GM19372 (cell line): ENCODE measurements at regions not wholly inside any gene's neighbourhood (a gene's known extent, or its start where the extent isn't known, plus 50 kb on each side); places are given as distances from the start of the nearest gene placed in this dataset.

Experiments used
- ATAC-seq: cut with Tn5 transposase; IDR thresholded peaks from one replicate; pipeline ENCODE4 v1.9.1; 2021; ENCODE audit warnings: mild to moderate bottlenecking, low read depth, moderate library complexity; ENCODE audit not compliant: unreplicated experiment

DNA sequence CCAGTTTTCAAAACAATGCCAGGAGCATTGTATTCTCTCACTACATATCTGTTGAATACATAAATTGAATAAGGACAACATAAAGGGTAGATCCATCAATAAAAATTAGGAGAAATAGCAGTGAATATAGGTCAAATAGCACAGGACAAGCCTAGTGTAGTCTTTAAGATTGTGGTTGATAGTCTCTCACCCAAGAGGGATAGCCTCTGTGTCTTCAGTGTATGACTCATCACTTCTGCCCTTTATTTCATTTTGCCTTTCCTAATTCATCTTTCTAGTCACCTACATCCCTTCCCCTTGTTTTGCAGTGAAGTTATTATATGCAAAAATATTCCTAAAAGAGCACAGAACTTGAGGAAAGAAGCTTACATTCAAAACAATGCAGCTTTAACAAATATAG lies 335.0 kb upstream of the TUSC1 start:
- ATAC-seq, result no peak

DNA sequence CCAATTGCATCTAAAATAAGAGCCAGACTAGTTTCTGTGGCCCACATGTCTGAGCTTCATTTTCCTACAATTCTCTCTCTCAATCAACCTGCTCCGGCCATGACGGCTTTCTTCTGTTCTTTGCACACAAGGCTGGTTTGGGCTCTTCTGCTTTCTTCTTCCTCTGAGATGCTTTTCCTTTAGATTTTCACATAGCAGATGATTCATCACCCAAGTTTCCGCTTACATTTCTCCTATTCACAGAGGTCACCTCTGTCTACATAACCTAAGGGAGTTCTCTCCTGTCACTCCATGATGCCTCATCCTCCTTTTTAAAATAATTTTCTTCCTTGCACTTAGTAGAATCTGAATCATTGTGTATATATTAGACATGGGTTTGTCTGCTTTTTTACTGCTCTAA lies 334.6 kb upstream of the TUSC1 start:
- ATAC-seq, result no peak

DNA sequence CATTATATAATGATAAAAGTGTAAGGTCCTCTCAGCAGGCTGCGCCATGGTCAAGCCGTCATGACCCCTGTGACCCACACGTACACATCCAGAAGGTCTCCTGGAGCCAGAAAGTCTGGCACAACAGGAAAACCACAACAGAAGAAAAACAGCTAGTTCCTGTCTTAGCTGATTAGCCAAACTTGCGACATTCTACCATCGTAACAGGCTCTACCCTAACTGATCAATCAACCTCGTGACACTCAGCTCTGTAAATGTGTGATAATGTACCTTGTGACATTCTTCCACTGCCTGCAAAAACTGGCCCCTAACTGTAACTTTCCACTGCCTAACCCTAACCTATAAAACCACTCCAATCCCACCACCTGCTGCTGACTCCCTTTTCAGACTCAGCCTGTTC lies 316.4 kb upstream of the TUSC1 start:
- ATAC-seq, result no peak

DNA sequence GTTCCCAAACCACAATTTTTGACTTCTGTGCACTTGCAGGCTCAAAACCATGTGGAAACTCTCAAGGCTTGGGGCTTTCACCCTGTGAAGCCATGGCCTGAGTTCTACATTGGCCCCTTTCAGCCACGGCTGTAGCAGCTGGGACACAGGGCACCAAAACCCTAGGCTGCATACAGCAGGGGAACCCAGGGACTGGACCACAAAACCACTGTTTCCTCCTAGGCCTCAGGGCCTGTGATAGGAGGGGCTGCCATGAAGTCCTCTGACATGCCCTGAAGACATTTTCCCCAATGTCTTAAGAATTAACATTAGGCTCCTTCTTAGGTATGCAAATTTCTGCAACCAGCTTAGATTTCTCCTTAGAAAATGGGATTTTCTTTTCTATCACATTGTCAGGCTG lies 312.1 kb upstream of the TUSC1 start:
- no peak for ATAC-seq

DNA sequence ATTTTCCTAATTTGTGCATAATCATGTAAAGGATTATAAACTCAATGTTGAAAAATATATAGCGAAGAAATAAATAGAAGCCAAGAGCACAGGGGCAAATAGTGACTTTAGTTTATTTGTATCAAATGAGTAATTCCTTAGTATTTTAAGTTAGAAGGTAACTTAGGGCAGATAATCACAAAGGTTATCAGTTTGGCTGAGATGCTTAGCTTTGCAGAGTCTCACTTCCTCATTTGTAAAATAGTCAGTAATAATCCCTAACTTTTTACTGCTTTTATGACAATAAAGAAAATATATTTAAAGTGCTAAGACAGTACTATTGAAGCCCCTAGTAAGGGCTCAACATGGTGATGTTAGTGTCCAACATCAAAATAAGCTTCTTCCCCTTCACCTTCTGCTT lies 297.4 kb upstream of the TUSC1 start:
- ATAC-seq, result no peak

DNA sequence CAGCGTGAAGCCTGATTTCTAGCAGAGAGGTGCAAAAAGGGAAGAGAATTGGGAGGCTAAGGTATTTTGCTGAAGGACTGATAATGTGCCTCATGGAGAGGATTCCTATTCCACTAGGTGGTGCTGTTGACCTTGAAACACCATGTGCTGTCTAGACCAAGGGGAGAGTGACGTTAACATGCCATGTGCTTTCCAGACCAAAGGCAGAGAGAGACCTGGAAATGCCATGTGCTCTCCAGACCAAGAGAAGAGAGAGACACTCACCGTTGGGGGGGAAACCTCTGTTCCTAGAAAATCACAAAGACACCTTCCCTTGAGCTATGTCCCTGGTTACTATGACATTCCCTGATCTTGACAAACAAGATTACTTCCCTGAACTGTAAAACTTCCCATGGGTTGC lies 286.0 kb upstream of the TUSC1 start:
- no peak for ATAC-seq

DNA sequence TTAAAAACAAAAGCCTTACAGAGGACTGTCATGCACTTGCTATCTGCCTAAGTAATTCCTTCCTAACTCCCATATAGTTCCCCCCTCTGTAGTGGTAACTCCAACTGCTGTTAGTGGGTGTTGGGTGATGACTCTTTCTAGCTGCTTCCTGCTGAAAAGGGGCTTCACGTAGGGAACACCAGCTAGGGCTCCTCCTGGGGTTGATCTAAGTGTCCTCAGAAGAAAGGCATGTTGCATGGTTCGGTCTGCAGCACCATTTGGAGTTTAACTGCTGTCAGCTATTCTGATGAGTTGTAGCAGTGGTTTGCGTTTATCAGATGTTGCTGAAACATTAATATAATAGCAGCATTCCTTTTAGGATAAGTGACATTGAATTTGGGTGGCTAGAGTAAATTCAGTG lies 281.9 kb upstream of the TUSC1 start:
- ATAC-seq, result no peak

DNA sequence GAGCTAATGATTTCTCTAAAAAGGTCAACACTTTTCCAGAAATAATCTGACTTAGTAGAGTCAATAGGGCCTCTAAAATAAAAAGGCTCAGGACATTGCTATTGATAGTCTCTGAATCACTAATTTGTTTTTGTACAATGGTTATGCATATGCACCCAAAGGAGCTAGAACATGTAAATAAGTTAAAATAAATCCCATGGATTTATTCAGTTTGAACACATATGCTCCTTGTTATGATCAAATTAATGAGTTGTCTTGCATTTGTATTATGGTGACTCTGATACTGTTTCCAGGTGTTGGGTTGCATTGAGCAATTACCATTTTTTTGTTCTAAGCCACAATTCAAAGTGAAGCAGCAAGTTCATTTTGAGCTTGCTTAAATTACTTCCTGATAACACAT lies 276.0 kb upstream of the TUSC1 start:
- ATAC-seq, result no peak

DNA sequence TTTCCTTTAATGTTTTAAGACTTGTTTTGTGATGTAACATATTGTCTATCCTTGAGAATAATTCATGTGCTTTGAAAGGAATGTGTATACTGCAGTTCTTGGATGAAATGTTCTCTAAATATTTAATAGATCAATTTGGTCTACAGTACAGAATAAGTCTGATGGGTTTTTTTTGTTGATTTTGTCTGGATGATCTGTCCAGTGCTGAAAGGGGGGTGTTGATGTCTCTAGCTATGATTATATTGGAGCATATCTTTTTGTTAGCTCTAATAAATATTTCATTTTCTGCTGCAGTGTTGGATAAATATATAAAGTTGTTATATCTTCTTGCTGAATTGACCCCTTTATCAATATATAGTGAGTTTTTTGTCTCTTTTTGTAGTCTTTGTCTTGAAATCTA lies 269.9 kb upstream of the TUSC1 start:
- ATAC-seq, result no peak

DNA sequence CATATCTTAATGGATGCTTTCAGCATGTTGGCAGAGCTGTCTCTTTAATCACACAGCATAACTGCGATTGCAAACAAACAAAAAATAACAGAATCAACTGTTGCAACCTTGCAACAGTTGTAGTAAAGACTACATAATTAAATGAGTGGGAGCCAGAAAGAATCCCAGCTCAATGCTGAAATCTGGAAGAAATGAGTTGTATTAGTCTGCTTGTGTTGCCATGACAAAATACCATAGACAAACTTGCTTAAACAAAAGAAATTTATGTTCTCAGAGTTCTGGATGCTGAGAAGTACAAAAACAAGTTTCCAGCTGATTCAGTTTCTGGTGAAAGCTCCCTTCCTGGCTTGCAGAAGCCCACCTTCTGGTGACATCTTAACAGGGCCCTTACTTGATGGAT lies 260.9 kb upstream of the TUSC1 start:
- no peak for ATAC-seq

DNA sequence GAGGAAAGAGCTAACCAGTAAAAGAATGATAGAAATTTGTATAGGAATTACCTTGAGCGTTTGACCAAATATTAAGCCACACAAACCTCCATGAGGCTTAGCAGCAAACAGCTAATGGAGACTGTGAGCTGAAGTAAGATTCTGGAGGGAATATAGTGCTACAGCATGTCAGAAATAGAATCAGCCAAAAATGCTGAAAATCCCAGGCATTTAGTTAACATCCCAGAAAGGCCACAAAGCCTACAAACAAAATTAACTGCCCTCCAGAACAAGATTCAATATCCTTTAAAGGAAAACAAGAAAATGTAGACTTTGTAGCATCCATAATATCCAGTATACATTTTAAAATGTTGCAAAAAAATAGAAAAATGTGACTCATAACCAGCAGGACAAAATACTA lies 257.8 kb upstream of the TUSC1 start:
- ATAC-seq, result no peak

DNA sequence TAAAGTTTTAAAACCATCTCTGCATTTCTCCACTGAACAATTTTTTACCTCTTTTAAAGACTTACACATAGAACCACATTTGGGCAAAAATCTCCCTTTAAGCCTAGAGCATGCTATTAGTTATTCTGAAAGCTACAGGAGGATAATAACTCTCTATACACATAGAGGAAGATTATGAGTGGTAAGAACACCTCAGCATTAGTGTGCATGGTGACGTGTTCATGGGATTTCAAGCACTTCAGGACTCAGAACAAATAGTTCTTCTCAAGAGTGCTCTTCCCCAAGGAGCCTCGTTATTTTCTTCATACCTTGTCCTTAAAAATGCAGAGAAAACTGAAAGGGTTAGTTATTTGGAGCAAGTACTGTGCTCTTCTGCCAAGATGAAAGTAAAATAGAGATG lies 256.9 kb upstream of the TUSC1 start:
- no peak for ATAC-seq

DNA sequence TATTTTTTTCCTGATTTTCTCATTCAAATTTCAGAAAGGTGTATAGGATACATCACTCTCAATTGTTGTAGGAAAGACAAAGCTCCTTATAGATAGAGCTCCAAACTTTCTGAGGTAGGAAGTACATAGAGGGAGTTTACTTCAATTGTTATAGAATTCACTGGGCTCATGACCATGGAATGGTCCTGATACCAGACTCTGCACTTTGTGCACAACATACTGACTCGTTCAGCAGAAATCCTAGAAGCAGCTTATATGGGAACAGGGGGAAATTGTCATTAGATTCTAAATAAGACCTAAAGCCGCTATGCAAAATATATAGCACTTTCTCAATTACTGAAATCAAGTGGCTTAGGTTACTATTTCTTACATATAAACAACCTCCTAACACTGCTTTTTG lies 240.5 kb upstream of the TUSC1 start:
- no peak for ATAC-seq

DNA sequence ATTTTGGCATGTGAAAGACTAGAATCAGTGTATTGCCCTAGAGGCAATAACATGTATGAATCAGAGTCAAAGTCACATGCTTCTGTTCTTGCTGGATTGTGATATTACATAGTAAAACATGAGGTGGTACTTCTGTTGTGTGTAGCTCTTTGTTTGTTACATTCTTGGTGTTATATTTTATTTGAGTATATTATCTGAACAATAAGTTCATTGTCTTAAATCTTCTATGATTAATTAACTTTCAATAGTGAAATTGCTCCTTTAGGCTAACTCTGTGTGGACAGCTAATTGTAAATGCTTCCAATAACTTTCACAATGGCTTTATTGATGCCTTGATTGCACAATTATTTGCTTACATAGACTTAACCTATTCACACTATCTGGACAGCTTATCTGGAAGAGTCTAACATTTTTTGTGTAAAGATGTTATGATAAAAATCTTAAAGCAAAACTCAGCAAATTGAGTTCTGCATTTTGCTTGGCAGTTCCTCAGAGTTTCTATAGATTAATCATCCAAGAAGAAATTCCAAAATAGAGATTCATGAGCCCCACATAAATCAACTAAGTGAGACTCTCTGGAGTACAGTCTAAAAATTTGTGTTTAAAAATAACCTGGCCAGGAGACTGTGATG lies 239.6 kb upstream of the TUSC1 start:
- no peak for ATAC-seq

DNA sequence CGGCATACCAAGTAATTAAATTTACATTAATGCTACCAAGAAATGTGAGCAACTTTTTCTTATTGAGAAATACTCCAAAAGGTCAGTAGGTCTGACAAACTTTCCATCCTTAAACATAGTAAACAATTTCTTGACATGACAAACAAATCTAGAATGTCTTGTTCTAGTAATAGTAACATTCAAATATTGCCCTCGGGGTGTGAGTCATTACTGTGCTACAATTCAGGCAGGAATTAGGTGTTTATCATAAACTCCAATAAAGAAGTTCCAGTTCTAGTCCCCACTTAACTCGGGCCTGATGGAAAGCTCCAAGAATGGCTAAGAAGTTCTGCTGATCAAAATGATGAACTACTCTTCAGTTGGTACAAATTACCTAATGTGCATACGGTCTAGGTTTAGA lies 235.6 kb upstream of the TUSC1 start:
- no peak for ATAC-seq

DNA sequence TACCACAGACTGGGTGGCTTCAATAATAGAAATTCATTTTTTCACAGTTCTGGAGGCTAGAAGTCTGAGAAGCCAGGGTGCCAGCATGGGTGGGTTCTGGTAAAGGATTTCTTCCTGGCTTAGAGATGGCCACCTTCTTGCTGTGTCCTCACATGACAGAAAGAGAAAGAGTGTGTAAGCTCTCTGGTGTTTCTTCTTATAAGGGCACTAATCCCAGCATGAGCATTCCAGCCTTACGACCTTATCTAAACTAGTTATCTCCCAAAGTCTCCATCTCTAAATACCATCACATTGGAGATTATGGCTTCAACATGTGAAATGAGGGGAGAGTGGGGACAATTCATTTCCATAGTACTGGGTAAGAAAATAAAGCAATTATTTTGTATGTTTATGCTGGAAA lies 226.5 kb upstream of the TUSC1 start:
- ATAC-seq, result no peak

DNA sequence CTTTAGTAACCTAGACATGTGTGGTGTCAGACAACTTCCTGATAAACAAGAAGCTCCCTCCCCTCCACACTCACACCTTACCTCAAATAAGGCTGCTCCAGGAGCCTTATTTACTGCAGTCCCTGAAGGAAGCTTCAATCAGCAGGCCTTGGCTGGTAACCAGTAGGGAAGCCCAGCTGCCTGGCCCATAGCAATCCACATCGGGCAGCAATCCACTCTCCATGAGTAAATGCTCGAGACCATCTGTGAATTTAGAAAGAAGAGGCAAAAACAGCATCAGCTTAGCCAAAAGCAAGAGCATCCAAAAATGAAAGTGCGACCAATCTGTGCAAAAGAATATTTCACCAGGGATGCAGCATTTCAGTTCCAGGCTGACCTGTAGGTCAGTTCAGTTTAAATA lies 213.3 kb upstream of the TUSC1 start:
- no peak for ATAC-seq

DNA sequence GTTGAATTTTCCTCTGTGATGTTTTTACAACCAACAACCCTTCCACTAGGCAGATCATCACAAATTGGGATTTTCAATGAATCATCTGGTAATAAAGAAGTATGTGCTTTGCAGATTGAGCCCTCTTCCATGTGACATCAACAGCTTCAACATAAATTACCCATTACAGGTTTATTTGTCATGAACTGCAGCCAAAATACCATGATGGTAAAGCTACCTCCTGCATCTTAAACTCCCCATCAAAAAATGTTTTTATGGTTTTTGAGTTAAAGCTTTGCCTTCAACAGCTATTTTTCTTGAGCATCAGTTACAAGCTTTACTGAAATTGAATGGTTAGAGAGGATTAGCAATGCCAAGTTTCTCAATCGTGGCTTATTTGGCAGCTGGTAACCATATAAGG lies 211.4 kb upstream of the TUSC1 start:
- ATAC-seq, result no peak

DNA sequence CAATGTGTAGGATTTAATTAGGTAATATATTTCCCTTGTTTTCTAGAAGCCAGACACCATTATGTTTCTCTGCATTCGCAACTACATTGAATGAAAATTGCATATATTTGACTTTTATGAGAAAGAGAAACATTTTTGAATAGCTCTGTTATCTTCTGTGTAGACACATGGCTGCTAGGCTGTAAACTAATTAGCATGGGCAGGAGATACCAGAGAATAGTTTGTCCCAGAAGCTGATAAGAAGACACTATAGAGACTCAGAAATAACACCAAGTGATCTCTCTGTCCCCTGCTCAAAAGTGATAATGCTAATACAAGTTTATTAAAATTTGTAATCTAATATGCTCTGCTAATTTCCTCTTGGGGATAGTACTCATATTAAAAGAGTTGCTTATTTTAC lies 198.0 kb upstream of the TUSC1 start:
- no peak for ATAC-seq

DNA sequence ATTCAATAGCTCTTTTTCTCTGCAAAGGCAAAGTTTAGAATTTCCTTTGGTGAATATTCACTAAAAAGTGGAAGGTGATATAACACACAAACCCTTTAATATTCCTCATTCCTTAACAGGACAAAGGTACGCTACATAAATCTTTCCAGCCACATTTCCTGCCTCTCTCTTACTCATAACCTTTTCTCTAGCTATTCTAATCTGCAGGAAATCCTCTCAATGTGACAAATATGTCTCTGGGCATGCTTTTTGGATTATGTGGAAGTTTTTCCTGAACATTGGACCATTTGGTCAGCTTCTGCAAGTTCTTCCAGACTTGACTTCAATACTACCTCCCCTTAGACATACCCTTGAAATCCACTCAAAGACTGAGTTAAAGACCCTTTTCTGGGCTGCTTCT lies 186.3 kb upstream of the TUSC1 start:
- no peak for ATAC-seq

DNA sequence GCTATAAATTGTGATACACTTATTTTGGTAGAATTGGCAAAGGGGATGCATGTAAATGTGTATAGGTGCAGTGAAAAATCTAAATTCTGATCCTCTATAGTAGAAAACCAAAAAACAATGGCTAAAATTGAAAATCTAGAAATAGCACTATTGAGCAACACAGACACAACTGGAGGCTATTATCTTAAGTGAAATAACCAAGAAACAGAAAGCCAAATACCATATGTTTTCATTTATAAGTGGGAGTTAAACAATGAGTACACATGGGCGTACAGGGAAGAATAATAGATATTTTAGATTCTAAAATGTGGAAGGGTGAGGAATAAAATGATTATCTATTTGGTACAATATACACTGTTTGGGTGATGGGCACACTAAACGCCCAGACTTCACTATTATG lies 183.2 kb upstream of the TUSC1 start:
- no peak for ATAC-seq

DNA sequence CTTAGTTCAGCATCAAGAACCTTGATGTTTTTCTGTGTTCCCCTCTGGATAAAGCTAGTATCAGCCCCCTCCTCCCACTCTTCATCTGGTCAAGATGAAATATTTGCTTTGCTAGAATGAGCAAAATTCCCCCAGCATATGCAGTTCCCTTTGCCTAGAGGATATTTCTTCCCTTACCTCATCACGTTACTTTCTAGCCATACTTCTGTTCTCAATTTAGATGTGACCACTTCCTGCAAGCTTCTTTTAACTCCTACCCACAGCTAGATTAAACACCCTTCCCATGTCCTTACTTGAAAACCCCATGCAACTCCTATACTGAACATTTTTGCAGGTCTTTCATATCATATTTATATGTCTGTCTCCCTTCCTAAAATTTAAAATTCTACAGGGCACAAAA lies 178.9 kb upstream of the TUSC1 start:
- ATAC-seq, result no peak

DNA sequence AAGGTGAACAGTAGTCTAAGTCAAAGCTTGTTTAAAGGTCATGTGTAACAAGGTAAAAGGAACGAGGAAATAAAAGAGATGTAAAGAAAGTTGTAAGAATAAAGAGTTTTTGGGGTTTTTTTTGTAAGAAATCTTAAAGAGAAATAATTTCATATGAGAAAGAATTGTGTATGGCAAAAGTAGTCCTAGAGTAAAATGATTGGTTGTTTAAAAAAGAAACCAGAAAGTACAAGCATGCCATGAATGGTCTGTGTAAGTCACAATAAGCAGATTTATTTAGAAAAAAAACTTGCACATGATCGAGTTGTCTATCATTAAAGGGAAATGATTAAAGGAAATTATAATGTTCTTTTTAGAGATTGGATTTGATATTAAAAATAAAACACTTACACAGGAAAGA lies 172.6 kb upstream of the TUSC1 start:
- no peak for ATAC-seq
